ENCODE measurements at regions not wholly inside any gene's neighbourhood (a gene's known extent, or its start where the extent isn't known, plus 50 kb on each side); places are given as distances from the start of the nearest gene placed in this dataset.

DNA sequence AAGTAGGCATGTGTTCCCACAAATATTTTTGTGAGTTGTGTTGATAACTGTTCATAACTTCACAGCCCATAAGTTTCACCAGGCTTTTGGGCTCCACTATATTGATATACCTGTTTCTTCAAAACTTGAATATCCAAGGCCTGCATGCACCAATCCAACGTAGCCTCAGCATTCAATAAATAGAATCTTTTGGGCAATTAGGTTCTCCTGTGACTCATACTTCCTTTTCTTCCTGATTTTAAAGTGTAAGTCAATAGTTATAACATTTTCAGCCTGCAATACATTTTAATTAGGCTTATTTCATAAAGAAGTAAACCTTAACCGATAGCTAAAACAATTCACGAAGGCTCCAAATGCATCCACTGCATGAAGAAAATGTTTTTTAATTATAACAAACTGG is 97.8 kb upstream of the SPRED1 start:
- peaks cover 32% of the 10 kb centered on the region for H3K9me3 ChIP-seq (ENCODE audit: control insufficient read depth, low read length)
- no peaks in the 10 kb centered on the region for H3K4me1 ChIP-seq (ENCODE audit: control insufficient read depth, insufficient read depth, low read length)
- H3K9ac ChIP-seq (ENCODE audit: low read length) = no peak overlapping the region
- no peak for DNase-seq (ENCODE audit: low read depth)
- H3K36me3 ChIP-seq (ENCODE audit: control insufficient read depth, insufficient read depth, low read length, severe bottlenecking) = no peaks in the 10 kb centered on the region
- no peak overlapping the region for H3K4me3 ChIP-seq (ENCODE audit: low read length)
- no peaks in the 10 kb centered on the region for H3K27me3 ChIP-seq (replicated peaks; ENCODE audit: control insufficient read depth, insufficient read depth, low read length)

DNA sequence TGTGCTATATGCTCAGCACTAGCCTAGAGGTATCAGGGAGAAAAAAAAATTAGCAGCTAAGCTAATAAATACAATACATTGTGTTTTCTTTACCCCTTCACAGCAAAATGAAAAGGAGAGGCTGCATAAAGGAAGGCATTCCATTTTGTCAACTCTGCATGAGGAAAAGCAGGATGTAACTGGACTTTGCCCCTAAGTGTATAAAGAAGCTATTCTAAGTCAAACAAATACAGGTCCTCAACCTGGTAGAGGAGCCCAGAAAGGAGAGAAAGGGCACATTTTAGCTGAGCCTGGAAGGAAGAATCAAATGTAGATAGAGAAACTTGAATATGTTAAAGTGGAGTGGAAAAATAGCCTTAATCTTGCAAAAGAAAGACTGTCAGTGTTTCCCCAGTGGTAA is 89.0 kb upstream of the SPRED1 start:
- H3K4me3 ChIP-seq (ENCODE audit: low read length) = no peak overlapping the region
- H3K9me3 ChIP-seq (ENCODE audit: control insufficient read depth, low read length) = no peaks in the 10 kb centered on the region
- peaks cover 2% of the 10 kb centered on the region for H3K4me1 ChIP-seq (ENCODE audit: control insufficient read depth, insufficient read depth, low read length)
- H3K9ac ChIP-seq (ENCODE audit: low read length) = no peak overlapping the region
- no peaks in the 10 kb centered on the region for H3K27me3 ChIP-seq (replicated peaks; ENCODE audit: control insufficient read depth, insufficient read depth, low read length)
- no peaks in the 10 kb centered on the region for H3K36me3 ChIP-seq (ENCODE audit: control insufficient read depth, insufficient read depth, low read length, severe bottlenecking)
- no peak for DNase-seq (ENCODE audit: low read depth)

- peak; percentile 35 for DNase-seq (ENCODE audit: low read depth)
- no peak overlapping the region for H3K9ac ChIP-seq (ENCODE audit: low read length)
- peaks cover 6% of the 10 kb centered on the region for H3K4me1 ChIP-seq (ENCODE audit: control insufficient read depth, insufficient read depth, low read length)
- no peaks in the 10 kb centered on the region for H3K9me3 ChIP-seq (ENCODE audit: control insufficient read depth, low read length)
- H3K27me3 ChIP-seq (replicated peaks; ENCODE audit: control insufficient read depth, insufficient read depth, low read length) = no peaks in the 10 kb centered on the region
- H3K4me3 ChIP-seq (ENCODE audit: low read length) = no peak overlapping the region
- no peaks in the 10 kb centered on the region for H3K36me3 ChIP-seq (ENCODE audit: control insufficient read depth, insufficient read depth, low read length, severe bottlenecking)
Observed at GRCh38 chr15:38164061-38164460, 88.6 kb upstream of the SPRED1 start.

DNA sequence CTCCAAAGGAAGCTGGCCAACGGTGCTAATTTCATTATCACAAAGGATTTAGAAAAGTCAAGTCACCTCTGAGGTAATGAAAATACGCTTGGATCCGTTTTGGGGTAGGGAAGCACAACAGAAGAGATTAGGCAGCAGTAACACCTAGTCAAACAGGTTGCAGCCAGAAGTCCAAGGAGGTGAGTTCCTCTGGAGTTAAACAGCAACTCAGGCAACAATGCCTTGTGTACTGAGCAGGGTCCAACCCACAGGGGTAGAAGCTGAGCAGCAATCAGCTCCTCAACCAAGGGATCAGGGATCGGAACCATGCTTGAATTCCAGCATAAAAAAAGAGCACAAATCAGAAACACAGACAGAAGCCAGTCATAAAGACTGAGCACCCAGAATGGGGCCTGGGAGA is 88.1 kb upstream of the SPRED1 start:
- Histone ChIP-seq H3K27me3 (replicated peaks; ENCODE audit: control insufficient read depth, insufficient read depth, low read length) (no peaks in the 10 kb centered on the region), H3K9me3 (ENCODE audit: control insufficient read depth, low read length) (no peaks in the 10 kb centered on the region), H3K9ac (ENCODE audit: low read length) (no peak overlapping the region), H3K4me3 (ENCODE audit: low read length) (no peak overlapping the region), H3K36me3 (ENCODE audit: control insufficient read depth, insufficient read depth, low read length, severe bottlenecking) (no peaks in the 10 kb centered on the region), H3K4me1 (ENCODE audit: control insufficient read depth, insufficient read depth, low read length) (peaks cover 10% of the 10 kb centered on the region)
- DNase-seq (ENCODE audit: low read depth) = no peak

GRCh38 chr15:38168467-38169070 is 84.1 kb upstream of the SPRED1 start:
- Histone ChIP-seq H3K36me3 (ENCODE audit: control insufficient read depth, insufficient read depth, low read length, severe bottlenecking) (no peaks in the 10 kb centered on the region), H3K4me1 (ENCODE audit: control insufficient read depth, insufficient read depth, low read length) (peaks cover 18% of the 10 kb centered on the region), H3K9me3 (ENCODE audit: control insufficient read depth, low read length) (no peaks in the 10 kb centered on the region), H3K27me3 (replicated peaks; ENCODE audit: control insufficient read depth, insufficient read depth, low read length) (no peaks in the 10 kb centered on the region), H3K4me3 (ENCODE audit: low read length) (no peak overlapping the region), H3K9ac (ENCODE audit: low read length) (no peak overlapping the region)
- peak; percentile 56 for DNase-seq (ENCODE audit: low read depth)

DNA sequence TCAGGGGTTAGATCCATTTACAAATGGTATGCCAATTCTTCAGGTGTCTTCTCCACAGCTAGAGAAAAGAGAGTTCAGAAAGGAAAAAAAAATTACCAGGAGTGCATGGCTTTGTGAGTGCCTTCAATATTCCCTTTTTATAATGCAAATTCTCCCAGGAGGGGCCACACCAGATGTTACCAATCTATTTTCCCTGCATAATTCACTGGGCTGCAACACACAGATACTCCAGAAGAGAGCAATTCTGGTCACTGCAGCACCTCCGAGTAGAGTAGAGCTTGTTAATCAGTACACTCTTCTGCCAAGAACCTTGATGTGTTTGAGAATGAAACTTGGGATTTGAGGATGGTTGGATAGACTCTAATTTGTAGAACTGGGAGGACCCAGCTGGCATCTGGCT is 80.7 kb upstream of the SPRED1 start:
- Histone ChIP-seq H3K9me3 (ENCODE audit: control insufficient read depth, low read length) (no peaks in the 10 kb centered on the region), H3K4me1 (ENCODE audit: control insufficient read depth, insufficient read depth, low read length) (peaks cover 24% of the 10 kb centered on the region), H3K27me3 (replicated peaks; ENCODE audit: control insufficient read depth, insufficient read depth, low read length) (no peaks in the 10 kb centered on the region), H3K9ac (ENCODE audit: low read length) (no peak overlapping the region), H3K4me3 (ENCODE audit: low read length) (no peak overlapping the region), H3K36me3 (ENCODE audit: control insufficient read depth, insufficient read depth, low read length, severe bottlenecking) (no peaks in the 10 kb centered on the region)
- DNase-seq (ENCODE audit: low read depth) = no peak

DNA sequence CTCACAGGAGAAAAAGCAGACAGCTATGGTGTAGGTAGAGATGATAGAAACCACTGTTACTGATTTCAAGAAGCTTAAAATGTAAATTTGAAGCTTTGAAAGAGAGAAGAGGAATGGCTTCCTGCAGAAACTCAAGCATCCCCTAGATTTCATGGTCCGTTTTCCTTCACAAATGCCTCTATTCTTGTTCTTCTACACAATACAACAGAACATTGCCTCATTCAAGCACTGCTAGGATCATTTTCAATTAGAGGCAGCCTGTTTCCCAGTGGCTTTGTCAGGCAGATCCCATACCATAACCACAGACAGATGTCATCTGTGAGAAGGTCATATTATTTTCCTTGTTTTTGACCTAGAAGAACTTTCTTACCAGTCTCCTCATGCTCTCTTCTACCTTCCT is 77.9 kb upstream of the SPRED1 start:
- Histone ChIP-seq H3K9ac (ENCODE audit: low read length) (no peak overlapping the region), H3K36me3 (ENCODE audit: control insufficient read depth, insufficient read depth, low read length, severe bottlenecking) (no peaks in the 10 kb centered on the region), H3K4me1 (ENCODE audit: control insufficient read depth, insufficient read depth, low read length) (peaks cover 13% of the 10 kb centered on the region), H3K9me3 (ENCODE audit: control insufficient read depth, low read length) (no peaks in the 10 kb centered on the region), H3K27me3 (replicated peaks; ENCODE audit: control insufficient read depth, insufficient read depth, low read length) (no peaks in the 10 kb centered on the region), H3K4me3 (ENCODE audit: low read length) (no peak overlapping the region)
- no peak for DNase-seq (ENCODE audit: low read depth)

DNA sequence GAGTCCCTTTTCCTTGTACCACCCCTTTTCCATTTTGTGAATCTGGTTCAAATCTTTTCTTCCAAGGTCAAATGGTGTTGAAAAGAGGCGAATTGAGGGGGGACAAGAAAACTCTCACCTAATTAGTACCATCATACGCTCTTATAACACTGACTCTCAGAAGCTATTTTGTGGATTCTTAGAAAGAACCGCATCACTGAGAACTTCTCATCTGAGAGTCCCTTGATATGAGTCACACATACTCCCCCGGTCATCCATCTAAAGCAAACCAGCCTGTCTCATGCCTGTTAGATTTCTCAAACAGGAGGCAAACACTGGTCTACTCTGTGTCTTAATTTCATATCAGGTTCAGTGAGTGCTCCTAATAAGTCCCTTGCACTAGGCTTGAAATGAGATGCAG is 76.5 kb upstream of the SPRED1 start:
- no peak overlapping the region for H3K9ac ChIP-seq (ENCODE audit: low read length)
- peaks cover 6% of the 10 kb centered on the region for H3K4me1 ChIP-seq (ENCODE audit: control insufficient read depth, insufficient read depth, low read length)
- H3K9me3 ChIP-seq (ENCODE audit: control insufficient read depth, low read length) = no peaks in the 10 kb centered on the region
- no peak overlapping the region for H3K4me3 ChIP-seq (ENCODE audit: low read length)
- peak; percentile 82 for DNase-seq (ENCODE audit: low read depth)
- H3K36me3 ChIP-seq (ENCODE audit: control insufficient read depth, insufficient read depth, low read length, severe bottlenecking) = no peaks in the 10 kb centered on the region
- no peaks in the 10 kb centered on the region for H3K27me3 ChIP-seq (replicated peaks; ENCODE audit: control insufficient read depth, insufficient read depth, low read length)

DNA sequence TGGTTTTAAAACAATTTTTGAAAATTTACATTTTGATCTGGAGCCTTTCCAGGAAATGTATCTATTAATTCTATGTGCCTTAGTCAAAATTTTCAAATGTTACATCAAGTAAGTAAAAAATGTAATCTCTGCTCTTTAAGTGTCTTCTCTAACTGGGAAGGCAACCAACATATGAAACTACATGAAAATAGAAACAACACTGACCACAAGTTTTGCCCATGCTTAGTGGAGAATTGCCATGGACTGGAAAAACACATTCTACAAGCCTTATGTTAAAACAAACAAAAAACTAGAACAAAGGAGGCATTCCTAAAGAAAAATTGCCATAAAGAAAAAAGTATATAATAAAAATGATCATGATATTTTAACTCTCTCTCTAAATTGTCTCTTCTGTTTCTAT is 75.9 kb upstream of the SPRED1 start:
- H3K27me3 ChIP-seq (replicated peaks; ENCODE audit: control insufficient read depth, insufficient read depth, low read length) = no peaks in the 10 kb centered on the region
- H3K9ac ChIP-seq (ENCODE audit: low read length) = no peak overlapping the region
- H3K4me3 ChIP-seq (ENCODE audit: low read length) = no peak overlapping the region
- no peaks in the 10 kb centered on the region for H3K9me3 ChIP-seq (ENCODE audit: control insufficient read depth, low read length)
- H3K36me3 ChIP-seq (ENCODE audit: control insufficient read depth, insufficient read depth, low read length, severe bottlenecking) = no peaks in the 10 kb centered on the region
- peak; percentile 42 for DNase-seq (ENCODE audit: low read depth)
- peaks cover 6% of the 10 kb centered on the region for H3K4me1 ChIP-seq (ENCODE audit: control insufficient read depth, insufficient read depth, low read length)

DNA sequence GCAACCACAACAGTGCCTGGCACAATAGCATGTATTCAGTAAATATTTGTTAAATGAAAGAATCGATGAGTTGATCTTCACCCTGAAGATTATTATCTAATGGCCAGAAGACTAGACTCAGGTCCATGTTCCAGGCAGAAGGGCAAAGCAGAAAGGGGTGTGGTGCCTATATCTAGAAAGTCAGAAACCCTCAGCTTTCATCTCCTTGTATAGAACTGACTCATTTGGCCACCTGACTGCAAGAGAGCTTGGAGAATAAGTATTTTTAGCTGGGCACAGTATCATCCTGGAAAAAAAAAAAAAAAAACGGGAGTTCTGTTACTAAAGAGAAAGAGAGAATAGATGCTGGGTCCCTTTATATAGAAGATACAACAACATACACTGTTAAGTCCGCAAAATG is 69.7 kb upstream of the SPRED1 start:
- Histone ChIP-seq H3K4me1 (ENCODE audit: control insufficient read depth, insufficient read depth, low read length) (no peaks in the 10 kb centered on the region), H3K27me3 (replicated peaks; ENCODE audit: control insufficient read depth, insufficient read depth, low read length) (no peaks in the 10 kb centered on the region), H3K36me3 (ENCODE audit: control insufficient read depth, insufficient read depth, low read length, severe bottlenecking) (no peaks in the 10 kb centered on the region), H3K9ac (ENCODE audit: low read length) (no peak overlapping the region), H3K4me3 (ENCODE audit: low read length) (no peak overlapping the region), H3K9me3 (ENCODE audit: control insufficient read depth, low read length) (no peaks in the 10 kb centered on the region)
- DNase-seq (ENCODE audit: low read depth) = no peak

- no peaks in the 10 kb centered on the region for H3K4me1 ChIP-seq (ENCODE audit: control insufficient read depth, insufficient read depth, low read length)
- no peaks in the 10 kb centered on the region for H3K27me3 ChIP-seq (replicated peaks; ENCODE audit: control insufficient read depth, insufficient read depth, low read length)
Observed at GRCh38 chr15:38186507-38186906, 66.1 kb upstream of the SPRED1 start.

GRCh38 chr15:38187630-38188313 is 64.9 kb upstream of the SPRED1 start:
- no peaks in the 10 kb centered on the region for H3K9me3 ChIP-seq (ENCODE audit: control insufficient read depth, low read length)
- H3K27me3 ChIP-seq (replicated peaks; ENCODE audit: control insufficient read depth, insufficient read depth, low read length) = no peaks in the 10 kb centered on the region
- DNase-seq (ENCODE audit: low read depth) = no peak
- no peaks in the 10 kb centered on the region for H3K4me1 ChIP-seq (ENCODE audit: control insufficient read depth, insufficient read depth, low read length)
- no peak overlapping the region for H3K4me3 ChIP-seq (ENCODE audit: low read length)
- no peaks in the 10 kb centered on the region for H3K36me3 ChIP-seq (ENCODE audit: control insufficient read depth, insufficient read depth, low read length, severe bottlenecking)
- H3K9ac ChIP-seq (ENCODE audit: low read length) = no peak overlapping the region

More at GRCh38 chr15:38186507-38186906, 66.1 kb upstream of the SPRED1 start:
- no peak for DNase-seq (ENCODE audit: low read depth)
- Histone ChIP-seq H3K4me3 (ENCODE audit: low read length) (no peak overlapping the region), H3K9ac (ENCODE audit: low read length) (no peak overlapping the region), H3K36me3 (ENCODE audit: control insufficient read depth, insufficient read depth, low read length, severe bottlenecking) (no peaks in the 10 kb centered on the region), H3K9me3 (ENCODE audit: control insufficient read depth, low read length) (no peaks in the 10 kb centered on the region)

All from adipocyte (in vitro differentiated cells).